NCI-H526 treated with DMSO at 0.1 percent for 48 hours (cell line): ENCODE measurements at regions not wholly inside any gene's neighbourhood (a gene's known extent, or its start where the extent isn't known, plus 50 kb on each side); places are given as distances from the start of the nearest gene placed in this dataset.

Experiments
- DNase-seq: peaks from one replicate; lab custom pipeline; 2025; lab: John Stamatoyannopoulos, UW

DNA sequence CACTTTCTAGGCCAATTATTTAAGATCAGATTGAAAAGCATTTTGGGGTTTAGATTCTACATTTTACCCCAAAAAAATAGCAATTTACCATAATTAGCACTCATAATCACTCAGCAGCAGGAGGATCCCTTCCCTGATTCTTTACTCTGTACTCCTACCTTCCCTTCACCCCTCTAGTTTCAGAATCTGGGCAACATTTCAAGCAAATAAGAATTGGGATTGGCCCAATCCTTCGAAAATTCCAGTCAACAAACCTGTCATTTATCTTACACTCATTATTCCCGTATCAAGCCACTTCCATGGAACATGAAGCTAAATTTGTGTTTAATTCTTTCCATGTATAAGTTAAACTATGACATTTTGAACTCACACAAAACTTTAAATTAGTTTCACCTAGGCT is 349.1 kb upstream of the USP15 start:
- no peak for DNase-seq

DNA sequence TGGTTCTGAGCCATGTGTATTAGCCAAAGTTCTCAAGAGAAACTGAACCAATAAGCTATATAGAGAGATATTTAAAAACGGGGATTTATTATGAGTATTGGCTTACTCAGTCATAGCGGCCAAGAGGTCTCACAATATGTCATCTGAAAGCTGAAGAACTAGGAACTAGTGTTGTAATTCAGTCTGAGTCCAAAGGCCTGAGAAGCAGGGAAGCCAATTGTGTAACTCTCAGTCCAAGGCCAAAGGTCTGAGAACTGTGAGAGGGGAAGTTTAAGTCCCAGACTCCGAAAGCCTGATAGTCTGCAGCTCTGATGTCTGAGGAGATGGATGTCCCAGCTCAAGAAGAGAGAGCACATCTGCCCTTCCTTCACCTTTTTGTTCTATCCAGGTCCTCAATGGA is 344.8 kb upstream of the USP15 start:
- DNase-seq = no peak

DNA sequence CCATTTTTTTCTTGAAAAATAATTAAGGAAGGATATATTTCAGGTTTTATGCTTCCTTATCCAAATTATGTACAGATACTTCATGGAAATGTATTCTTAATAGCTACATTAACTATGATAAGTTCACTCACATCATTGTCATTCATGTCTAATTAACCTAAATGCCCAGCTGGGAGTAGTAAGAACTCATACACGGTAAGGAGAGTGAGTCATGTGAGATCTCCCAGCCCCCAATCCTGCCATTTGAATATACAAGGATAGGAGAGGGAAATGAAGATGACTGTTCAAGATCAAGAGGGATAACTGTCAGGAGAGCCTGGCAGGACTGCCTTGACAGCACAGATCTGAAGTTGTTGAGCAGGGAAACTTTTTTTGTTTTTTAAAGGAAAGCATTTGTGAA is 343.4 kb upstream of the USP15 start:
- DNase-seq = no peak

DNA sequence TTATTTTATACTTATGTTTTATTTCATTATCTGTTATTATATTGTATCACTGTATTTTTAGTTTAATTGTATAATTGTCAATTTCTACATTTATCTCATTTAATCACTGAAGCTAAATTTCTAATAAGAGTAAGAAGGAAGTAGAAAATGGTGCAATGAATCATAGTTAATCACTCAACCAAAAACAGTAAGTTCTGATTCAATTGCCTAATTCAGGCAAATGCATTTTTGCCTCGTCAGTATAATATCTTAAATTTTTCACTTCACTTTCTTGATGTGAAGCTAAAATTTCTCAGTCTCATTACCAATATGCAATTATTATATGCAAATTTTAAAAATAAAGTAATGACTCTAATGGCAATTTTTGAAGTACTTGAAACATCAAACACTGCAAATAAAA is 340.5 kb upstream of the USP15 start:
- no peak for DNase-seq

DNA sequence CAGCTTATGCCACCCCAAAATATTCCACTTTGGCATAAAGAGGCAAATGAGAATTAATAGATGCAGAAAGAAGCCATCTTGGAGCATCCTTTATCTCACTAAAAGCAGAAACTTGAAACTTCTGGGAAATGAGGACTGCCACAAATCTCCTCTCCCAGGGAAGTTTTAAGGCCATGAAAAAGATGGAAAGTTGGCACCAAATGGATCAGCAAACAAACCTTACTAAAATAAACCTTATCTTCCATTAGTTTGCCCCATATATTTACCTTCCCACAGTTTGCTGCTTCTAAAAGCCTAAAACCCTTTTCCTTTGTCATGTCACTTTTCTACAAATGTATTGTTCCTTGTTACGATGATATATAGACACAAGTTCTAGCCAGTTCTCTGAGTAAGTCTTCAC is 340.0 kb upstream of the USP15 start:
- DNase-seq = no peak

DNA sequence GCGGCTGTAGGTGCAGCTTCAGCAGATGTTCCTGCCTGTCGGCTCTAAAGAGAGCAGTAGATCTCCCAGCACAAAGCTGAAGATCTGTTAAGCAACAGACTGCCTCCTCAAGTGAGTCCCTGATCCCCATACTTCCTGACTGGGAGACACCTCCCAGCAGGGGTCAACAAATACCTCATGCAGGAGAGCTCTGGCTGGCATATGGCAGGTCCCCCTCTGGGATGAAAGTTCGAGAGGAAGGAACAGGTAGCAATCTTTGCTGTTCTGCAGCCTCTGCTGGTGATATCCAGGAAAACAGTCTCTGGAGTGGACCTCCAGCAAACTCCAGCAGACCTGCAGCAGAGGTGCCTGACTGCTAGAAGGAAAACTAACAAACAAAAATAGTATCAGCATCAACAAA is 337.1 kb upstream of the USP15 start:
- no peak for DNase-seq

DNA sequence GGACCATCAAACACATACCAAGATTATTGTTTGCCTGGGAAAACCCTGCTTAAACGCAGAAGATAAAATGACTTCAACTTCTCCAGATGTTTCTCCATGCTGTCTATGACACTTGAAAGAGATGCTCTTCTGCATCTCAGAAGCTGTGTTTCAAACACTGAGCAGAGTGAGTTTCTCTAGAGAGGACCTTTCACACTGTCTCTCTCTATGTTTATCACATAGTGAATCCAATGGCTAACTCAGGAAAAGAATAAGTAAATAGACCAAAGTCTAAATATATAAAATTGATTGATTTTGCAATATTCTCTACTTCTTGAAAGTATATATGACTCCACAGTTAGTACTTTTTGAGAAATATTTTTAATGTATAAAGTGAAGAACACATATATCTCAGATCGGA is 325.6 kb upstream of the USP15 start:
- no peak for DNase-seq

DNA sequence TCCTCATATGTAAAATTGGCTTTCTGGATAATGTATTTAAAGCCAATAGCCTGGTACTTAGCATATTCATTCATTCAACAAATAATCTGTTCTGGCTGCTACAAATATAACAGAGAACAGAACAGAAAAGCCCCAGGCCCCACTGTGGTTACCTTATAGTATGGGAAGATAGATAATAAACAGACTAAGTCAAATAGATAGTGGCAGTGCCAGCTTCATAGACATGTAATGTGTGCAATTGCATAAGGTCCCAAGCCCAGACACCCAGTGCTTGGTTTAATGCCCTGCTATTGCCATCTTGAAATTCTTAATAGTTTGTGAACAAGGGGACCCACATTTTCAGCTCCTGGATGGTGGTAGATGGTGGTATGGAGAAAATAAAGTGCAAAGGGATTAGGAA is 320.2 kb upstream of the USP15 start:
- DNase-seq = no peak

DNA sequence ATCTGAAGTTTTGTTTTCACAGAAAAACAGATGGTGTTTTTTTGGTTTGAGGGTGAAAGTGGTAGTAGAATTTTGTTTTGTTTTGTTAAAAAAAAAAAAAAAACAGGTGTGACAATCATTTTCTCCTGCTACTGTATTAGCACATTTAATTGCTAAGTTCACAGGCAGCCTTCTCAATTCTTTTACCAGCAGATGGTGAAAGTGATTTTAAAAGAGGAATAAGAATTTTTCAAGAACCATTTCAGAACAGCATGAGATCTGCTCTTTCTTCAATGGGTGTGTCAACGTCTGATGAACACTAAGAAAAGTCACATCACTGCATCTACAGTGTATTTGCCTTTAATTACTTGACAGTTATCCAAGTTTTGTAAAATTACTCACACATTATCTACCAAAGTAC is 303.7 kb upstream of the USP15 start:
- DNase-seq = no peak

DNA sequence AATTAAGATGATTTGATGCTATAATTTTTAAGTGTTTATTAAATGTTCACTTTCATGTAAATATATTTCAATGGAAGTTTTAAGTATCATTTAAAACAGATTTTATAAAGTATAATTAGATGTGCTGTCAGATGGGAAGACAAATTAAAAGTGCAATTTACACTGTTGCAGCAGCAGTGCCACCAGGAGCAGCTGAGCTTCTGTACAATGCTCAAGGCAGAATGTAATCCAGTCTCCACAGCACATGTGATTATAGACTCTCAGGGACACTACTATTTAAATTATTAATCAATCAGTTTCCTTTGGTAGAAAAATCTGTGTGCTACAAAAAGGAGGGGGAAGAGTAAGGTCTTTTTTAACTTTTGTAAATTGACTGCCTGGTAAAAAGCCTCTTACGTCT is 285.7 kb upstream of the USP15 start:
- DNase-seq = no peak

DNA sequence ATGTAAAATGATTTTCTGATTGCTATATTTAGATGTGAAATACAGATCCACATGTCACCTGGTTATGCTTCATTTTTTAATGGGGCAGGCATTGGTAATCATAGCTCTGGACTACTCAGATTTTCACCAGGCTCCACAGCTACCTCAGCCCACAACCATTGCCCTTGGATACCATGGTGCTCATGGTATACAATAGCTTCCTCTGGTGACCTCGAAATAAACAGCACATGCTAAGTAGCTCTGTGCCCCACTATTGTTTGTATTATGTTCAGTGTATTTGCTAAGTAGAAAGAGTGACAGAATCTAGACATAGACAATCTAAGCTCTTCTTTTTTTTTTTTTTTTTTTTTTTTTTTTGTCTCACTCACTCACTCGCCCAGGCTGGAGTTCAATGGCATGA is 274.4 kb upstream of the USP15 start:
- no peak for DNase-seq

DNA sequence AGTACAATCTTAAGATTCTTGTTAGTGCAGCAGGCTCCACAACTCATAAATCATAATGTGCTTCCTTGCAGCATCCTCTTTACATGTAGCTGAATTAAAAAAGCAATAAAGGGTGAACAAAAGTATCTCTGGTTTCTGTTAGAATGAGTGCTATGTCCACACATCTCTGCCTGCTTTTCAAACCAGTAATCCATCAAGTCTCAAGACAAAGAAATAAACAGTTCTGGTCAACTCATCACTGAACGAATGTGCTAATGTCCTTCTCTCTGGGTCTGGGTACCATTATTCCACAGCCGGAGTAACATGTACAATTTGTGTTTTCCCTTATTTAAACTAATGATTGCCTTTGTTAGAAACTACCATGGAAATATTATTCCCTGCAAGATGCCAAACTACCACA is 273.0 kb upstream of the USP15 start:
- DNase-seq = no peak

DNA sequence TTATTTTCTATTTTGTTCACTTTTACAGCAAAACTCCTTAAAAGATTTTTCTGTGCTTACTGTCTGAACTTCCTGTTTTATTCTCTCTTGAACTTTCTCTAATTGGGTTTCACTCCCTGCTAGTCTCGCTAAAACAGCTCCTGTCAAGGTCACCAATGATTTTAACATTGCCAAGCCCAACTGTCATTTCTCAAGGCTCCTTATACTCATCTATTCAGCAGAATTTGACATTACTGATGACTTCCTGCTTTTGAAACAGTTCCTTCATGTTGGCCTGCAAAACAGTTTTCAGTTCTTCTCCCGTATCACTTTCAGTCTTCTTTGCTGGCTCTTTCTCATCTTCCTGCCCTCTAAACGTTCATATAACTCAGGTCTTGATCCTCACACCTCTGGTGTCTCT is 268.5 kb upstream of the USP15 start:
- no peak for DNase-seq

DNA sequence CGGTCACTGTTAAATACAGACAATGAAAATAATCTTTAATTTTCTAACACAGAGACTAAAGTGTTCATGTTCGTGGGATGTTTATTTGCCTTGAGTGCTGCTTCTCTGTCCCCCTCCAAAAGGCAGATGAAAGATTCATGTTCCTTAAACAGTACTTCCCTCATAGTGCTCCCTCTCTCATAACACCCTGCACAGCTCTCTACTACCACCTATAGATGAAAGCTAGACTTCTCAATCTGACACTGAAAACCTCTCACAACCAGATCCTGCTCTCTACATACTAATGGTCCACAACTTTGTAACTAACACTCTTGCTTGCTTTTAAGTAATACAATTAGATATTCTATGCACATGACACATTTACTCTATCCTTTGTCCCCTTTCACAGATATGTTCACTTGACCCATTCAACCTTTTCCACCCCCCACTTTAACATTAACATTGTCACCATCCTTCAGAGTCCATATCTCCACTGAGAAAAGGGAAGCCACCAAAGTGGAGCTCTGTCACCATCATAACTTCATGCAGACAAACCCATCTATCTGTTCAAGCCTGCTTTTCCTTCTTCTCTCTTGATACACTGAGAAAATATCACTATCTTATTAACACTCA is 266.4 kb upstream of the USP15 start:
- no peak for DNase-seq

DNA sequence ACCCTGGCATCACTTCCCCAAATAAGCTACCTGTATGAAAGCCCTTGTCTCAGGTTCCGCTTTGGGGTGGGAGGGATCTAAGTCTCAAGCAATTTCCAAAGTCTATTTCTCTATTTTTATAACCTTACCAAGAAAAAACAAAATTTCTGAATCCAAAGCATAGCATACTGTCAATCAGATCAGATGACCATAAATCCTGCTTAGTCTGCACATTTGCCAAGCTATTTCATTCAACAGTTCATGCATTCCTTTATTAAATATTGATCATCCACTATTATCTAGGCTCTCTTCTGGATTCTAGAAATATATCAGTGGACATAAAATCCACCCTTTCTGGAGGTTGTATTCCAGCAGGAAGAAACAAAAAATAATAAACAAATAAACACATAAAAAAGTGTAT is 263.5 kb upstream of the USP15 start:
- DNase-seq = no peak

DNA sequence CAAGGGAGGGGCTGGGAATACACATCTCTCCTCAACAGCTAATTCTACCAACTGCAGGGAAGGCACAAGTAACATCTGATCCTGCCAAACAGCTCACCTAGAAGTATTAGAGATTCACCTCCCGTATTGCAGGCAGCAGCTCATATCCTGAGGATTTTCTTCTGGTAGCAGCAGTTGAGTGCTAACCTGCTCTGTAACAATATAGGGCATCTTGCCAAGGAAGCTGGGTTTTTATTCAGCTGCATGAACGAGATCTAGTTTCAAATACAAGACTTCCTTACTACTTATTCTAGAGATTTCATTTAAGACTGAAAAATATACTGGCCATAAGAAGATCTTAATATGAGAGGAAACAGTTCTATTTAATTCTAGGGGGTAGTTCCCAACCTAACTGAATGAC is 261.4 kb upstream of the USP15 start:
- DNase-seq = no peak

DNA sequence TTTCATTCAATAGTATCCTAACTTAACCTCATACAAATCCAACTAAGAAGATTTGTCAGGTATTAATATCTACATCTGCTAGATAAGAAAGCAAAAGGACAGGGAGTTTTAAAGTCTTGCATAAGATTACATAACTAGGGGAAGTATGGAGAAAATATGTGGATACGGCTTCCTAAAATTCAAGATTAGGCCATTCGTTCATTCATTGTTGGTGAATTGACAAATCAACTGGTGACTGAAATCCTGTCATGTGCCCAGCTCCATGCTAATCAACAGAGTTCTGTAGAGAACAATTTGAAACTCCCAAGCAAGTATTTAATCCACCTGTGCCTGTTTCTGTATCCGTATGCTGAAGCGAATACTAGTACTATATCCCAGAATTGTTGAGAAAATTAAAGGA is 260.9 kb upstream of the USP15 start:
- no peak for DNase-seq

DNA sequence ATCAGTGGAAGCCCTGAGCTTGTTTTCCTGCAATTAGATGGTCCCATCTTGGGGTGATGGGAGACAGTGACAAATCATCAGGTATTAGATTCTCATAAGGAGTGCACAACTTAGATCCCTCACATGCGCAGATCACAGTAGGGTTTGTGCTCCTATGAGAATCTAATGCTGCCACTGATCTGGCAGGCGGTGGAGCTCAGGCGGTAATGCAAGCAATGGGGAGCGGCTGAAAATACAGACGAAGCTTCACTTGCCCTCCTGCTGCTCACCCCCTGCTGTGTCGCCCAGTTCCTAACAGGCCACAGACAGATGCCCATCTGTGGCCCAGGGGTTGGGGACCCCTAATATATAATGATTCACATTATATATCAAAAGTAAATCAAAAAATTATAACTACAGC is 258.8 kb upstream of the USP15 start:
- no peak for DNase-seq

DNA sequence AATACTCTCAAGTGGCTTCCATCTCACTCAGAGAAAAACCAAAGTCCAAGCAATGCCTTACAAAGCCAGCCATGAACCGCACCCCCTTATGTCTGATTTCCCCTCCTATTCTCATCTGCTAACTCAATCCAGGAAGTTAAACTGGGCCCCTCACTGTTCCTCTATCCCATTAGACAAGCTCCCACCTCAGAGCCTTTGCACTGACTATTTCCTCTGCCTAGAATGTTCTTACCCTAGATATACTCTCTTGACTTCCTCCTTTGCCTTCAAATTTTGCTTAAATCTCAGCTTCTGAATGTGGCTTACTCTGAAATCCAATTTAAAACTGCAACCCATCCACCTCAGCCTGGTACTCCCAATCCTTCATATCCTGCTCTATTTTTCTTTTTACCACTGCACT is 257.0 kb upstream of the USP15 start:
- DNase-seq = no peak

DNA sequence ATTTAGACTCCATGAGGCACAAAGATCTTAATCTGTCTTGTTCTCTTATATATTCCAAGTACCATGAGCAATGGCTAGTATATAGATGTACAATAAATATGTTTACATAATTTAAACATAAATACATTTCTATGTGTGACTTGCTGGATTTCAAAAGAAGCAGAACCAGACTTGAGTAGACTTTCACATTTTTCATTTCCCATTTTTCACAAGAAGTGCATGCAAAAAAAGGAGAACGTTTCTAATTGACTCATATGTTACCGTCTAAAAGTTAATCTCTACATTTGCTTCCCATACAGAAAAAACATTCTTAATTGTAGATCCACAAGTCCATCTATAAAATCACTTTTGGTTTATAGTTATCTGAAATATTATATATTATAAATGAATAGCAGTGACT is 256.5 kb upstream of the USP15 start:
- DNase-seq = no peak

DNA sequence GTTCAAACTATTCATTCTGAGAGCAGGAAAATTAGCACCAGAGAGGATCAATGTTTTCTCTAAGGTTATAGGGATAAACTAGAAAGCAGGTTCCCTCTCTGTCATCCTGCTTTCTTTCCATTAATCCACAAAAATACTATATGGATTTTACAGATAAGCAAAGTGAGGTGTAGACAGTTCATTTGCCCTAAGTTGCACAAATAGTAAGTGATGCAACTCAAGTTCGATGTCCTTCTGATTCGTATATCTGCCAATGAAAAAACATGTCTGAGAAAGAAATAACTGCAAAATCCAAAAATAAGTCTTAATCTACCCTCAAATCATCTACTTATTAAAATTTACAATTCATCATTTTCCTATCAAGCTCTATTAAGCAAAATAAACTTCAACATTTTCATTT is 254.6 kb upstream of the USP15 start:
- DNase-seq = no peak

DNA sequence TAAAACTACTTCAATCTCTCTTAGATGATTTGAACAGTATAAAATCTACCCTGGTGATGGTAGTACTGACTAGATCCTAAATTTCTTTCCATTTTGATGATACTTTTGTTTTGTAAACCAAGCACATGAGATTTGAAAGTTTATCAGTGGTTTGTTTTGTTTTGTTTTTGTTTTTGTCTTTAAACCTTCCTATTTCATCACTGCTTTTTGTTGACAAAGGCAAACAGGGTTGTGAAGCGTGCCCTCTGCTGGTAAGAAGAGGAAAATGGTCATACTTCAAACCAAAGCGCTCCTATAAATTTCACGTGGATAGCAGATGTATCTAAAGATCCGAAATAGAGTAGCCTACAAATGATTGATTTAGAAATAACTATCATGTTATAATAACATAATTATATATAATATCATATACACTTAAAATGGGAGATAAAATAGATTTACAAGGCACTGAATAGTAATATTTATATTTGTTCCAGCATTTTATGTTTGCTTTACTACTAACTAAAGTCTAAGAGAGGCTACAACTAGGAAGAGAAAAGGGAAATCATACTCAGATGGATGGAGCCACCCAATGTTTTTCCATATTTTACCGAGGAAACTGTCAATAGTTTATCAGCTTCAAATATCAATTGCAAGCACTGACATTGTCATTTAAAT is 254.0 kb upstream of the USP15 start:
- no peak for DNase-seq

DNA sequence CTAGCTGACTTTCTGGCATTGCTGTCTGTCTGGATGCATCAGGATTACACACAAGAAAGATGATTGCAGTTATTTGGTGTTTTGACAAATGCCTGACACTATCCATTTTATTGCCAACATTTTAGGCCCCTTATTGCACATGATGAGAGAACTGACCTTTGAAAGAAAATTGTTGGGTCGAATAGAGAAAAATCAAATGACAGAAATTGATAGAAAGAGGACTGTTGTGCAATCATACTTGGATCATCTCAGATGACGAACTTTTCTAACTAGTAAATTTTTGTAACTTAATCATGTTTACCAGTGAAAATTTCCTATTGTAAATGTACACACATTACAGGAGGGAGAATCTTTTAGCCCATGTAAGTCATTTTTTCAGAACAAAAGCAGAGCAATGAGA is 251.5 kb upstream of the USP15 start:
- DNase-seq = no peak

DNA sequence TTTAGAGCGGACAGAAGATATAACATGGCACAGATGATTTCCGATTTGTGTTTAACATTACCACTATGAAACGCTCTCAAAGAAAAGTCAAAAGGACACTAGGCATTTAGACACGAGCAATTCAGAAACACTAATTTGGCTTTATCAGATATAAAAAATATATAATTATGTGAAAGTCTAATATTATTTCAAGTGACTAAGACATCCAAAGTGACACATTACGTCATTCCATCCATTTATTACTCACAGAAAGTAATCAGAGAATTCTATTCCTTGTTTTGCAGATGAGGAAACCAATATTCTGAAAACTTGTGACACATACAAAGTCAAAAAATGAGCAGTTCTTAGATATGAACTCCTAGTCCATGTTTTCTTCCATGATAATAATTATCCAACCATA is 250.8 kb upstream of the USP15 start:
- DNase-seq = no peak
